Ovary (tissue), 3 donors: ENCODE measurements at regions not wholly inside any gene's neighbourhood (a gene's known extent, or its start where the extent isn't known, plus 50 kb on each side); places are given as distances from the start of the nearest gene placed in this dataset.

Experiments
- CTCF ChIP-seq, 3 donors: fragments of 450-650 bp in 2 of 3; fragments of 200-600 bp in 1 of 3; IDR thresholded peaks; one replicate each; pipeline versions ENCODE4 v1.5.1 to v1.8.0; 2016 to 2022; ENCODE audit warnings: antibody characterized with exemption in 3 of 3, mild to moderate bottlenecking in 1 of 3
- POLR2A ChIP-seq: fragments of 450-650 bp; IDR thresholded peaks from one replicate; pipeline ENCODE4 v1.6.1; 2017; ENCODE audit warnings: antibody characterized with exemption, mild to moderate bottlenecking, moderate library complexity
- donor health status: DM: no; HTN: no; CAD: no.

- TF ChIP-seq POLR2A (no peak), CTCF (IDR thresholded peaks at IDR 0.05) (no peak)
Observed at GRCh38 chr15:95444860-95445259, 885.6 kb upstream of the NR2F2 start.
